Adipocyte (in vitro differentiated cells): ENCODE measurements at regions not wholly inside any gene's neighbourhood (a gene's known extent, or its start where the extent isn't known, plus 50 kb on each side); places are given as distances from the start of the nearest gene placed in this dataset.

Experiments
- DNase-seq: peaks from one replicate; pipeline ENCODE4 v3.0.0-alpha.2; 2015; ENCODE audit warnings: low read depth
- H3K27me3 ChIP-seq: replicated peaks from 2 replicates; pipeline ENCODE4 v1.7.0; 2013; ENCODE audit warnings: mild to moderate bottlenecking, low read length, moderate library complexity; ENCODE audit not compliant: control insufficient read depth, insufficient read depth
- H3K36me3 ChIP-seq: 2 replicates; pipeline ENCODE4 v1.7.0; 2013; ENCODE audit warnings: low read length, mild to moderate bottlenecking, moderate library complexity; ENCODE audit not compliant: control insufficient read depth, insufficient read depth, severe bottlenecking
- H3K4me1 ChIP-seq: 2 replicates; pipeline ENCODE4 v1.7.0; 2013; ENCODE audit warnings: mild to moderate bottlenecking, low read length, moderate library complexity; ENCODE audit not compliant: control insufficient read depth, insufficient read depth
- H3K4me3 ChIP-seq: 2 replicates; pipeline ENCODE4 v1.7.0; 2013; ENCODE audit warnings: mild to moderate bottlenecking, low read length, moderate library complexity
- H3K9ac ChIP-seq: 2 replicates; pipeline ENCODE4 v1.7.0; 2013; ENCODE audit warnings: mild to moderate bottlenecking, low read length, moderate library complexity
- H3K9me3 ChIP-seq: 2 replicates; pipeline ENCODE4 v1.7.0; 2013; ENCODE audit warnings: mild to moderate bottlenecking, low read length, moderate library complexity; ENCODE audit not compliant: control insufficient read depth

GRCh38 chr9:79880626-79881025 lies 308.9 kb downstream of the TLE4 start:
- H3K27me3 ChIP-seq = no peaks in the 10 kb centered on the region
- H3K9ac ChIP-seq = no peak overlapping the region
- no peaks in the 10 kb centered on the region for H3K36me3 ChIP-seq
- H3K4me1 ChIP-seq = no peaks in the 10 kb centered on the region
- no peak overlapping the region for H3K4me3 ChIP-seq
- no peaks in the 10 kb centered on the region for H3K9me3 ChIP-seq
- DNase-seq = no peak

GRCh38 chr9:79877943-79878602 lies 306.3 kb downstream of the TLE4 start:
- H3K9ac ChIP-seq = no peak overlapping the region
- no peaks in the 10 kb centered on the region for H3K9me3 ChIP-seq
- no peaks in the 10 kb centered on the region for H3K27me3 ChIP-seq
- no peaks in the 10 kb centered on the region for H3K4me1 ChIP-seq
- H3K4me3 ChIP-seq = no peak overlapping the region
- no peaks in the 10 kb centered on the region for H3K36me3 ChIP-seq
- DNase-seq = no peak

- Histone ChIP-seq H3K4me1 (no peaks in the 10 kb centered on the region), H3K9me3 (no peaks in the 10 kb centered on the region), H3K27me3 (no peaks in the 10 kb centered on the region), H3K9ac (no peak overlapping the region), H3K4me3 (no peak overlapping the region), H3K36me3 (no peaks in the 10 kb centered on the region)
- DNase-seq = no peak
Observed at GRCh38 chr9:79868567-79869189, 296.9 kb downstream of the TLE4 start.

GRCh38 chr9:79862921-79863890 lies 291.4 kb downstream of the TLE4 start:
- Histone ChIP-seq H3K9ac (no peak overlapping the region), H3K4me3 (no peak overlapping the region), H3K9me3 (no peaks in the 10 kb centered on the region), H3K4me1 (no peaks in the 10 kb centered on the region), H3K36me3 (no peaks in the 10 kb centered on the region), H3K27me3 (no peaks in the 10 kb centered on the region)
- no peak for DNase-seq

GRCh38 chr9:79858508-79858907 lies 286.7 kb downstream of the TLE4 start:
- DNase-seq = peak; percentile 43
- H3K9me3 ChIP-seq = no peaks in the 10 kb centered on the region
- H3K36me3 ChIP-seq = no peaks in the 10 kb centered on the region
- no peaks in the 10 kb centered on the region for H3K27me3 ChIP-seq
- H3K4me1 ChIP-seq = no peaks in the 10 kb centered on the region
- no peak overlapping the region for H3K9ac ChIP-seq
- H3K4me3 ChIP-seq = no peak overlapping the region

GRCh38 chr9:79857188-79857587 lies 285.4 kb downstream of the TLE4 start:
- Histone ChIP-seq H3K4me1 (no peaks in the 10 kb centered on the region), H3K27me3 (no peaks in the 10 kb centered on the region), H3K9ac (no peak overlapping the region), H3K36me3 (no peaks in the 10 kb centered on the region), H3K4me3 (no peak overlapping the region), H3K9me3 (no peaks in the 10 kb centered on the region)
- no peak for DNase-seq

- DNase-seq = no peak
- no peak overlapping the region for H3K4me3 ChIP-seq
- peaks cover 42% of the 10 kb centered on the region for H3K9me3 ChIP-seq
- H3K36me3 ChIP-seq = no peaks in the 10 kb centered on the region
- no peaks in the 10 kb centered on the region for H3K27me3 ChIP-seq
- no peaks in the 10 kb centered on the region for H3K4me1 ChIP-seq
- no peak overlapping the region for H3K9ac ChIP-seq
Observed at GRCh38 chr9:79847074-79847473, 275.3 kb downstream of the TLE4 start.

GRCh38 chr9:79829566-79830302 lies 258.0 kb downstream of the TLE4 start:
- Histone ChIP-seq H3K4me3 (no peak overlapping the region), H3K27me3 (peaks cover 10% of the 10 kb centered on the region), H3K36me3 (no peaks in the 10 kb centered on the region), H3K9ac (no peak overlapping the region), H3K9me3 (peaks cover 4% of the 10 kb centered on the region), H3K4me1 (no peaks in the 10 kb centered on the region)
- DNase-seq = no peak

- Histone ChIP-seq H3K4me3 (no peak overlapping the region), H3K27me3 (peaks cover 21% of the 10 kb centered on the region)
Observed at GRCh38 chr9:79824265-79824664, 252.5 kb downstream of the TLE4 start.

GRCh38 chr9:79817438-79818004 lies 245.8 kb downstream of the TLE4 start:
- no peak overlapping the region for H3K4me3 ChIP-seq
- H3K9me3 ChIP-seq = no peaks in the 10 kb centered on the region
- H3K9ac ChIP-seq = no peak overlapping the region
- no peak for DNase-seq
- peaks cover 29% of the 10 kb centered on the region for H3K27me3 ChIP-seq
- peaks cover 5% of the 10 kb centered on the region for H3K4me1 ChIP-seq
- no peaks in the 10 kb centered on the region for H3K36me3 ChIP-seq

More at GRCh38 chr9:79824265-79824664, 252.5 kb downstream of the TLE4 start:
- no peak overlapping the region for H3K9ac ChIP-seq
- H3K4me1 ChIP-seq = no peaks in the 10 kb centered on the region
- H3K9me3 ChIP-seq = no peaks in the 10 kb centered on the region
- no peak for DNase-seq
- H3K36me3 ChIP-seq = no peaks in the 10 kb centered on the region
